ENCODE measurements at regions not wholly inside any gene's neighbourhood (a gene's known extent, or its start where the extent isn't known, plus 50 kb on each side); places are given as distances from the start of the nearest gene placed in this dataset.
"Not testable (repeated sequence)": the region's sequence is repeated elsewhere in the genome, so short reads cannot be mapped to it uniquely, and the experiment has no call there.

DNA sequence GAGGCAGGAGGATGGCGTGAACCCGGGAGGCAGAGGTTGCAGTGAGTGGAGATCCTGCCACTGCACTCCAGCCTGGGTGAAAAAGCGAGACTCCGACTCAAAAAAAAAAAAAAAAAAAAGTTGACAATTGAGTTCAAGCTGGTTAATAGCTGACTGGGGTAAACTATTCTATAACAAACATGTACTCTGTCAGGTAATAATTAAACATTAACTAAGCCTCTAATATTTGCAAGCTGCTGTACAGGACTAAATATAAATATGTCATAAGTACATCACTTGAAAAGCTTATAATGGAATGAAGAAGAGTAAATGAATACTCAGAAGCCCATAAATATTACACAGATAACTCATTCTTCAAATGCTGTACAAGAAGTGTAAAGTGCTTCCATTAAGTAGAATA is 190.4 kb upstream of the CRIM1 start:
- no peak for DNase-seq (ENCODE audit: extremely low read depth, low read depth)
- TF ChIP-seq, protein P1, sequence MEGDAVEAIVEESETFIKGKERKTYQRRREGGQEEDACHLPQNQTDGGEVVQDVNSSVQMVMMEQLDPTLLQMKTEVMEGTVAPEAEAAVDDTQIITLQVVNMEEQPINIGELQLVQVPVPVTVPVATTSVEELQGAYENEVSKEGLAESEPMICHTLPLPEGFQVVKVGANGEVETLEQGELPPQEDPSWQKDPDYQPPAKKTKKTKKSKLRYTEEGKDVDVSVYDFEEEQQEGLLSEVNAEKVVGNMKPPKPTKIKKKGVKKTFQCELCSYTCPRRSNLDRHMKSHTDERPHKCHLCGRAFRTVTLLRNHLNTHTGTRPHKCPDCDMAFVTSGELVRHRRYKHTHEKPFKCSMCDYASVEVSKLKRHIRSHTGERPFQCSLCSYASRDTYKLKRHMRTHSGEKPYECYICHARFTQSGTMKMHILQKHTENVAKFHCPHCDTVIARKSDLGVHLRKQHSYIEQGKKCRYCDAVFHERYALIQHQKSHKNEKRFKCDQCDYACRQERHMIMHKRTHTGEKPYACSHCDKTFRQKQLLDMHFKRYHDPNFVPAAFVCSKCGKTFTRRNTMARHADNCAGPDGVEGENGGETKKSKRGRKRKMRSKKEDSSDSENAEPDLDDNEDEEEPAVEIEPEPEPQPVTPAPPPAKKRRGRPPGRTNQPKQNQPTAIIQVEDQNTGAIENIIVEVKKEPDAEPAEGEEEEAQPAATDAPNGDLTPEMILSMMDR (IDR thresholded peaks at IDR 0.05; ENCODE audit: low read depth, low read length), result no peak

DNA sequence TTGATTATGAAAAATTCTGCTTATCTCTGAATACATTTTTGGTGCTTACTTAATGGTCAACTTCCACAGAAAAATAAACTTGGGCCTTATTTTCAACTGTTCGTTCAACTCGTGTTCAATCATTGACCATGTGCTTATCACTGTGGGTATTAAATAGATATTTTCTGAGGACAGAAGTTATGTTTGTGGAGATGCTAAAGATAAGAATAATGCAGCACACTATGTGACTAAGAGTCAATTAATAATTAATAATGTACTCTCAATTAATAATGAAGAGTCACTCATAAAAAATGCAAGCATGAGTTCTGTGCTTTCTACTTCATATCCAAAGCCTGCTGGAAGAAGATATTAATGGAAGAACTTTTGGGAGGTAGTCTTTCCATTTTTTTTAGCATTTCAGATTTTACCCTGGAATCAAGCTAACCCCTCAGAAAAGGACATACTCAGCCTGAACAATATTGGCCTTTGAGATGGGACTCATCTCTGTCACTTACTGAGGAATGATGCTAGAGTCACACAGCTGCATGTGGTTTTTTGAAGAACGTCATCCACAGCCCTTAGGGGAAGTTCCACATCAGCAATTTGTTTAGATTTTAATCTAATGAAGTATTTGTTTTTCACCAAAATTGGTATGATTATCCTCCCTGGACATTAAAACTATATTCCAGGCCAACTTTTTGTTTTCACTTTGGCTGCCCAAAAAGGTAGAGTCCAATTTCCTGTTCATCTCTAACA is 191.9 kb upstream of the CRIM1 start:
- no peak for DNase-seq (ENCODE audit: extremely low read depth, low read depth)
- TF ChIP-seq, protein P1 (IDR thresholded peaks at IDR 0.05; ENCODE audit: low read depth, low read length), result no peak

DNA sequence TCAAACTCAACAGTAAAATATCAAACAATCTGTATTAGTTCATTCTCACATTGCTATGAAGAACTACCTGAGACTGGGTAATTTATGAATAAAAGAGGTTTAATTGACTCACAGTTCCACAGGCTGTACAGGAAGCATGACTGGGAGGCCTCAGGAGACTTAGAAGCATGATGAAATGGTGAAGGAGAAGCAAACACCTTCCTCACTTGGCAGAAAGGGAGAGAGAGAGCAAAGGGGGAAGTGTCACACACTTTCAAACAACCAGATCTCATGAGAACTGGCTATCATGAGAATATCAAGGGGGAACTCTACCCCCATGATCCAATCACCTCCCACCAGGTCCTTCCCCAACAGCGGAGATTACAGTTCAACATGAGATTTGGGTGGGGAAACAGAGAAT is 198.5 kb upstream of the CRIM1 start:
- DNase-seq (ENCODE audit: extremely low read depth, low read depth), result not testable (repeated sequence)

DNA sequence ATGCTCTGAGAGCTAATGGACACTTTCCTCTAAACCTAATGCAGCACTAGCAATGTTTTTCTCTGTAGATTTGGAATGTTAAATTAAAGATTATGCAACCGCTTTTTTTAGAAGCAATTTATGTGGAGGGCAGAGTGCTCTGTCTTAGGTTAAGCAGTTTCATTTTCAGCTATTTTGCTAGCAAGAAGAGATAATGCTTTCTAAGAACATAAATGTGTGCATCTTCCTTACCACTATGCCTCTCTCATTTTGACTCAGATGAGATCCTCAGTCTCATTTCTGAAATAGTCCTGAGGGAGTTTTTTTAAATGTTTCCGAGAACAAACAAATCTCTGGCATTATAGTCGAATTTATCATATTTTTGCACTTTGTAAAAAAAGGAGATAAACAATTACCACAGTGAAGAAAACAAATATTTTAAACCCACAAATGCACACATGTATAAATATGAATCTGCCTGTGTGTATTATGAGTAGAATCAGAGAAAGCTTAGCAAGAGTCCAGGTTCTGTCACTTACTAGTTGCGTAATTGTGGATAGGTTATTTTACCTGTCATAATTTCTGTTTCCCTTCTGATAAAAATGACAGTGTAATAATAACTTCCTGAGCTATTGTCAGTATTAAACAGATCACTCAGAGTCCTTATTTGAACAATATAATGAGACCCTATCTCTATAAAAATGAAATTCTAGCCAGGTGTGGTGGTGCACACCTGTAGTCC is 207.7 kb upstream of the CRIM1 start:
- TF ChIP-seq, protein P1 (IDR thresholded peaks at IDR 0.05; ENCODE audit: low read depth, low read length), result no peak
- no peak for DNase-seq (ENCODE audit: extremely low read depth, low read depth)

DNA sequence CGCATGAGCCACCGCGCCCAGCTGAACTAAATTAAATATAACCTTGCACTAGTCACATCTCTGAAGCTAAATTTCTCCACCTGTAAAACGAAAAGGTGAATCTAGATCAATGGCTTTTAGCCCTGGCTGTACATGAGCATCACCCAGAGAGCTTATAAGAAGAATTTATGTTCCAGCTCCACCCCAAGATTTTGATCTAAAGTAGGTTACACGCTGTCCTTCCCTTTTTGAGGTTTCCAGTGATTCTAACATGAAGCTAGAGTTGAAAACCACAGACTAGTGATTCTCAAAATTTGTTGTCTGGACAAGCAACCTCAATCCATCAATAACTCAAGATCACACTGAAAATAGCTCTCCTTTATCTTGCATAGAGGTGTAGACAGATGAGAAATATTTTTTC is 208.8 kb upstream of the CRIM1 start:
- DNase-seq (ENCODE audit: extremely low read depth, low read depth), result no peak
- TF ChIP-seq, protein P1 (IDR thresholded peaks at IDR 0.05; ENCODE audit: low read depth, low read length), result no peak

DNA sequence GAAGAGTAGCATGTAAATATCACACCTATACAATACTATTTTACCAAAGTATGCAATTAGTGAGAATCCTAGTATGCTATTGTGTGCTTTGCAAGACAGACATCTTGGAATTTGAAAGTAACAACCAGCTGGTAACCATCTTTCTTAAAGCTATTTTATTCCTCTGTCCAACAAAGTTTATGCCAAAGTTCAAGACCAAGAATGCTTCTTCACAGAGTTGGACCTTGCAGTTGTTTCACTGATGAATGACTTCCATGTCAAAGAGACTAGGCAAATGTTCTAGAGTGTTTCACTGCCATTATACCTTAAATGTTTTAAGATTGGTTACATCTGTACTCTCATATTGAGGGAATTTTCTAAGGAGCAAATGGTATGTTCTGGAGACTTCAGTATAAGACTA is 215.2 kb upstream of the CRIM1 start:
- TF ChIP-seq, protein P1 (IDR thresholded peaks at IDR 0.05; ENCODE audit: low read depth, low read length), result no peak
- no peak for DNase-seq (ENCODE audit: extremely low read depth, low read depth)

DNA sequence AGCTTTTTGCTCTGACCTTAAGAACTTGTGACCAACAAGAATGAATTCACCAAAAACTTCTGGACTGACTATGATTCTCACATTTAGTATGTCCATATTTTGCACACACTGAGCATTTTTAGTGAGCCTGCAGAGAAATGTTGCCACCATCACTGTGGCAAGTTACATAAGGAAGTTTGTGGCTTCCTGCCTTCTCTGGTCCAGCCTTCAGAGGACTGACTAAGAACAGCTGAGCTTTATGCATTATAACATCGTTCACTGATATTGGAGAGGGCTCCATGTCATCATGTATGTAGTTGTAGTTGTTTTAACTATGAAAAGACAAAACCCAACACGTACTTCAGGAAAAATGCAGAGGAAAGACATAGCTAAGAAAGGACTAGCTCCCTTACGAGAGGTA is 218.0 kb upstream of the CRIM1 start:
- no peak for DNase-seq (ENCODE audit: extremely low read depth, low read depth)
- TF ChIP-seq, protein P1 (IDR thresholded peaks at IDR 0.05; ENCODE audit: low read depth, low read length), result no peak
